Mesodermal cell (in vitro differentiated cells): ENCODE measurements at regions not wholly inside any gene's neighbourhood (a gene's known extent, or its start where the extent isn't known, plus 50 kb on each side); places are given as distances from the start of the nearest gene placed in this dataset.
"Not testable (repeated sequence)": the region's sequence is repeated elsewhere in the genome, so short reads cannot be mapped to it uniquely, and the experiment has no call there.

Experiments
- H3K27ac ChIP-seq: 2 replicates; pipeline ENCODE4 v1.7.0; 2013; ENCODE audit warnings: mild to moderate bottlenecking, low read depth, low read length, moderate library complexity; ENCODE audit not compliant: severe bottlenecking
- H3K36me3 ChIP-seq: 2 replicates; pipeline ENCODE4 v1.7.1; 2013; ENCODE audit warnings: mild to moderate bottlenecking, low read length, moderate library complexity; ENCODE audit not compliant: control insufficient read depth, insufficient read depth
- H3K4me1 ChIP-seq: one replicate; pipeline ENCODE4 v1.7.1; 2013; ENCODE audit warnings: mild to moderate bottlenecking, low read length; ENCODE audit not compliant: insufficient read depth, control insufficient read depth, poor library complexity, severe bottlenecking
- H3K4me3 ChIP-seq: 2 replicates; pipeline ENCODE4 v1.7.0; 2013; ENCODE audit warnings: low read length, control low read depth, mild to moderate bottlenecking; ENCODE audit not compliant: insufficient read depth, poor library complexity, severe bottlenecking; ENCODE audit errors: extremely low read depth
- H3K9me3 ChIP-seq: 2 replicates; pipeline ENCODE4 v1.7.1; 2013; ENCODE audit warnings: mild to moderate bottlenecking, low read length, moderate library complexity; ENCODE audit not compliant: control insufficient read depth
- WGBS, 2 experiments: methylation state at CpG; one replicate each; pipeline ENCODE4 v1.1.5; 2013; ENCODE audit warnings: missing lambda C conversion rate in 2 of 2; ENCODE audit not compliant: insufficient coverage in 2 of 2; 5-methylcytosine and 5-hydroxymethylcytosine counted together

GRCh38 chr5:159586921-159587320 is 256.6 kb upstream of the IL12B start:
- WGBS, 2 experiments = 83 to 100% methylated on average over 3 of the region's 5 CpGs
- H3K27ac ChIP-seq = no peak overlapping the region
- H3K36me3 ChIP-seq = no peaks in the 10 kb centered on the region

DNA sequence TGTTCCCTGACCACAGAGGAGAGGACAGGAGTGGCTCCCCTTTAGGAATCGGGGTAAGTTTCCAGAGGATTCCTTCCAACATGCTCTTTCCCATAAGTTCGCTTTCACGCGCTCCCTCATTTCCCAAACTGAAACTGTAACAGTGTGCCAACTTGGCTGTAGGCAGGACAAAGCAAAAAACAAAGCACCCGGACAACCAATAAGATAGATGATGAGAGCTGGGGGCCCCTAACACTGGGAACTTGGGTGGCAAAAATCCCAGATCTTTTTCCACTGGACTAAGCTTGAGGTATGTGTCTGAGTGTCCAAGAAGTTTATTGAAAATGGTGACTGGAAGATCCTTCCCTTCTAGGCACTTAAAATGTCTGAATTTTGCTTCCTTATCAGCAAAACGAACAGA is 258.7 kb upstream of the IL12B start:
- no peaks in the 10 kb centered on the region for H3K36me3 ChIP-seq
- H3K27ac ChIP-seq = no peak overlapping the region
- H3K9me3 ChIP-seq = no peaks in the 10 kb centered on the region
- 94 to 100% methylated on average over 2 to 3 of the region's 6 CpGs for WGBS, 2 experiments
- no peak overlapping the region for H3K4me3 ChIP-seq
- H3K4me1 ChIP-seq = no peaks in the 10 kb centered on the region

More at GRCh38 chr5:159586921-159587320, 256.6 kb upstream of the IL12B start:
- Histone ChIP-seq H3K4me3 (no peak overlapping the region), H3K4me1 (no peaks in the 10 kb centered on the region), H3K9me3 (no peaks in the 10 kb centered on the region)

DNA sequence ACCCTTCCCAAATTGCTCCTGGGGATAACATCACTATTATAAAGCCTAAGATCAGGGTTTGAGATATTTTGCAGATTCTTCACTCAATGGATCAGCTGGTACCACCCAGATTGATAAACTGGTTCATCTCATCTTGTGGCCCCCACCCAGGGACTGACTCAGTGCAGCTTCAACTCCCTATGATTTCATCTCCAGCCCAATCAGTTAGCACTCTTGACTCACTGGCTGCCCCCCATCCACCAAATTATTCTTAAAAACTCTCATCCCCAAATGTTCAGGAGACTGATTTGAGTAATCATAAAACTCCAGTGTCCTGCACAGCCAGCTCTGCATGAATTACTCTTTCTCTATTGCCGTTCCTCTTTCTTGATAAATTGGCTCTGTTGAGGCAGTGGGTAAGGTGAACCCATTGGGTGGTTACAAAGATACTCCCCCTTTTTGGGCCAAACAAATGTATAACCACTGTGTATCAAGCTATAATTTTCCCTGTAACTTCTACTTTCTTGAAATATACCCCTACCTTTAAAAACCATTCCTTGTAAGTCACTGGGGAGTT is 263.3 kb upstream of the IL12B start:
- no peaks in the 10 kb centered on the region for H3K36me3 ChIP-seq
- no peak overlapping the region for H3K4me3 ChIP-seq
- H3K9me3 ChIP-seq = peaks cover 4% of the 10 kb centered on the region
- H3K4me1 ChIP-seq = no peaks in the 10 kb centered on the region
- 14% methylated on average over 1 of the region's 1 CpG; no CpG with 5 or more reads in 1 of the 2 experiments for WGBS, 2 experiments
- H3K27ac ChIP-seq = no peak overlapping the region

DNA sequence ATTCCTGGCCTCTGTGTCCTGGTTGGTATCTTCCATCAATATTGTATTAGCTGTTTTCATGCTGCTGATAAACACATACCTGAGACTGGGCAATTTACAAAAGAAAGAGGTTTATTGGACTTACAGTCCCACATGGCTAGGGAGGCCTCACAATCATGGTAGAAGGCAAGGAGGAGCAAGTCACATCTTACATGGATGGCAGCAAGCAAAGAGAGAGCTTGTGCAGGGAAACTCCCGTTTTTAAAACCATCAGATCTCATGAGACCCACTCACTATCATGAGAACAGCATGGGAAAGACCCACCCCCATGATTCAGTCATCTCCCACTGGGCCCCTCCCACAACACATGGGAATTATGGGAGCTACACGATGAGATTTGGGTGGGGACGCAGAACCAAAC is 265.3 kb upstream of the IL12B start:
- not testable (repeated sequence) for H3K36me3 ChIP-seq, H3K4me3 ChIP-seq, H3K27ac ChIP-seq, H3K9me3 ChIP-seq, H3K4me1 ChIP-seq
- 88 to 100% methylated on average over 2 of the region's 3 CpGs for WGBS, 2 experiments

DNA sequence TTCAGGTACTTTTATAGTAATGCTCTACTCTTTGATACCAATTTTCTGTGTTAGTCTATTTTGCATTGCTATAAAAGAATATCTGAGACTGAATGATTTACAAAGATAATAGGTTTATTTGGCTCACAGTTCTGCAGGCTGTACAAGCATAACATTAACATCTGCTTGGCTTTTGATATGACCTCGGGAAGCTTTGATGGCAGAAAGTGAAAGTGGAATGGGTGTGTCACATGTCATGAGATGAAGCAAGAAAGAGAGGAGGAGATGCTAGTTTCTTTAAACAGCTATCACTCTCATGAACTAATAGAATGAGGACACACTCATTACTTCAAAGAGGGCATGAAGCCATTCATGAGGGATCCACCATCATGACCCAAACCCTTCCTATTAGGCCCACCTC is 270.9 kb upstream of the IL12B start:
- peaks cover 6% of the 10 kb centered on the region for H3K9me3 ChIP-seq
- WGBS, 2 experiments = no CpG with 5 or more reads among the region's 1 CpG
- no peak overlapping the region for H3K4me3 ChIP-seq
- H3K27ac ChIP-seq = no peak overlapping the region
- no peaks in the 10 kb centered on the region for H3K36me3 ChIP-seq
- H3K4me1 ChIP-seq = peaks cover 10% of the 10 kb centered on the region

GRCh38 chr5:159602434-159602833 is 272.1 kb upstream of the IL12B start:
- Histone ChIP-seq H3K9me3 (peaks cover 6% of the 10 kb centered on the region), H3K36me3 (no peaks in the 10 kb centered on the region), H3K4me1 (peaks cover 10% of the 10 kb centered on the region), H3K4me3 (no peak overlapping the region), H3K27ac (no peak overlapping the region)
- 88 to 97% methylated on average over 2 of the region's 2 CpGs for WGBS, 2 experiments

DNA sequence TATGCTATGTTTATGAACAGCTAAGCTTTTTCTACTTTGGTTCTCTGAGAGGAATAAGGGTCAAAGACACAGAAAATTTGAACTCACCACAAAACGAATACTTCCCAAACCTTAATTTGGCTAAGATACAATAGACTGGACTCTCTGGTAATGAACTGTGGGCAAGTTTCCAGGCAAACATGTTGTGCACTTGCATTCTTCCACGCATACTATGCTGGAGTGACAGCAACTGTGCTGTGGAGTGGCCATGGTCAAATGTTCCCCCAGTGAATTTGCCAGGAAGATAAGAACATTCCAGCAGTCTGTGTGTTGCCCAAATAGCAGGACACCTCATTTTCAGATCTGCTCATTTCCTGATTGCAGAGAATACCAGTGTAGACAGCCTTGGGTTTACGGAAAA is 275.3 kb upstream of the IL12B start:
- 97 to 100% methylated on average over 2 to 3 of the region's 3 CpGs for whole genome bisulfite sequencing, 2 experiments
- Histone ChIP-seq H3K4me1 (peaks cover 10% of the 10 kb centered on the region), H3K27ac (no peak overlapping the region)

DNA sequence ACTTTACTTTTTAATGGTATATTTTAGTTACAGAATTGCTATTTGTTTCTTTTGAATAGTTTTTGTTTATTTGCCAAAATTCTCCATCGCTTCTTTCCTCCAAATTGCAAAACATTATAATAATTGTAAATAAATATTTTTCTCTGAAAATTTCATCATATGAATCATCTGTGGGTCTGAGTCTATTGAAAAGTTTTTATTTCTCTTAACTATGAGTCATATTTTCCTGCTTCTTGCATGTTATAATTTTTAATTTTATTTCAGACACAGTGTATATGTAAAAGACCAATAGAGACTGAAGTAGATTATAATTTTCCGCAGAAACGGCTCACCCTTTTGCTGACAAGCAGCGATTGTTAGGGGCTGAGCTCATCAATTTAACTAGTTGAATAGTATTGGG is 279.1 kb upstream of the IL12B start:
- no peak overlapping the region for H3K27ac ChIP-seq
- peaks cover 4% of the 10 kb centered on the region for H3K9me3 ChIP-seq
- no peaks in the 10 kb centered on the region for H3K36me3 ChIP-seq
- WGBS, 2 experiments = 91 to 94% methylated on average over 3 of the region's 4 CpGs
- no peak overlapping the region for H3K4me3 ChIP-seq
- H3K4me1 ChIP-seq = peaks cover 10% of the 10 kb centered on the region

More for the DNA sequence above, 275.3 kb upstream of the IL12B start:
- no peaks in the 10 kb centered on the region for H3K36me3 ChIP-seq
- H3K9me3 ChIP-seq = peaks cover 11% of the 10 kb centered on the region
- H3K4me3 ChIP-seq = no peak overlapping the region

- 80 to 94% methylated on average over 2 of the region's 2 CpGs for WGBS, 2 experiments
- peaks cover 4% of the 10 kb centered on the region for H3K9me3 ChIP-seq
- no peak overlapping the region for H3K27ac ChIP-seq
- H3K4me3 ChIP-seq = no peak overlapping the region
- no peaks in the 10 kb centered on the region for H3K36me3 ChIP-seq
- peaks cover 1% of the 10 kb centered on the region for H3K4me1 ChIP-seq
These were observed 280.8 kb upstream of the IL12B start for GRCh38 chr5:159610966-159611579.

DNA sequence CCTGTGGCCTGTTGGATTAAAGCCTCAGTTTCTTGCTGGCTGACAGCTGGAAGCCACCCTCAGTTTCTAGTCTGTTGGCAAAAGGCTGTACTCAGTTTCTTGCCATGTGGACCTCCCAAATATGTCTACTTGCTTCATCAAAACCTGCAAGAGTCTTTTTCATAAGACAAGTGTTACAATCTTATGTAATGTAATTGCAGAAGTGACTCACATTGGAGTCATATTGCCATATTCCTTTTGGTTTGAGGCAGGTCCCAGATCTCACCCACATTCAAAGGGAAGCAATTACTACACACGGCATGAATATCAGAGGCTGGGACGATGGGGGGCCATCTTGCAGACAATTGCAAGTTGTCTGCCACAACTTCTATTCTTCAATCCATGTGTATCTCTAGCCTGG is 286.7 kb upstream of the IL12B start:
- Histone ChIP-seq H3K36me3 (no peaks in the 10 kb centered on the region), H3K4me1 (no peaks in the 10 kb centered on the region), H3K9me3 (no peaks in the 10 kb centered on the region), H3K27ac (no peak overlapping the region), H3K4me3 (no peak overlapping the region)
- no CpG with 5 or more reads among the region's 2 CpGs for WGBS, 2 experiments

- Histone ChIP-seq H3K27ac (no peak overlapping the region), H3K9me3 (no peaks in the 10 kb centered on the region), H3K4me1 (no peaks in the 10 kb centered on the region), H3K36me3 (no peaks in the 10 kb centered on the region), H3K4me3 (no peak overlapping the region)
- WGBS, 2 experiments = 80 to 95% methylated on average over 3 to 4 of the region's 4 CpGs
These were observed 289.5 kb upstream of the IL12B start for GRCh38 chr5:159619826-159620225.
